ENCODE measurements at regions not wholly inside any gene's neighbourhood (a gene's known extent, or its start where the extent isn't known, plus 50 kb on each side); places are given as distances from the start of the nearest gene placed in this dataset.

DNA sequence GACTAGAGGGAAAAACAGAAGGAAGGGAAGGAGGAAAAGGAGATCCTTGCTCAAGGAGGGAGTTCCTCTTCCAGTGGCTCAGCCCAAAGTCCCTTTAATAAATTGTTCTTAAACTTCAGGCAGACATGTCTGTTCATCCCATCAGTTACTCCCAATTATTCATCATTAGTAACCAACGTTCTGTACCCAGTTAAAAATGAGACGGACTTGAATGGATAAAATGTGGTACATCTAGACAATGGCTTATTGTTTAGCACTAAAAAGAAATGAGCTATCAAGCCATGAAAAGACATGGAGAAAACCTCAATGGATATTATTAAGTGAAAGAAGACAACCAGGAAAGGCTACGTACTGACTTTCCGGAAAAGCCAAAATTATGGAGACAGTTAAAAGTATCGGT, 50.8 kb upstream of the ACSL3 start:
- TF ChIP-seq, protein P1, sequence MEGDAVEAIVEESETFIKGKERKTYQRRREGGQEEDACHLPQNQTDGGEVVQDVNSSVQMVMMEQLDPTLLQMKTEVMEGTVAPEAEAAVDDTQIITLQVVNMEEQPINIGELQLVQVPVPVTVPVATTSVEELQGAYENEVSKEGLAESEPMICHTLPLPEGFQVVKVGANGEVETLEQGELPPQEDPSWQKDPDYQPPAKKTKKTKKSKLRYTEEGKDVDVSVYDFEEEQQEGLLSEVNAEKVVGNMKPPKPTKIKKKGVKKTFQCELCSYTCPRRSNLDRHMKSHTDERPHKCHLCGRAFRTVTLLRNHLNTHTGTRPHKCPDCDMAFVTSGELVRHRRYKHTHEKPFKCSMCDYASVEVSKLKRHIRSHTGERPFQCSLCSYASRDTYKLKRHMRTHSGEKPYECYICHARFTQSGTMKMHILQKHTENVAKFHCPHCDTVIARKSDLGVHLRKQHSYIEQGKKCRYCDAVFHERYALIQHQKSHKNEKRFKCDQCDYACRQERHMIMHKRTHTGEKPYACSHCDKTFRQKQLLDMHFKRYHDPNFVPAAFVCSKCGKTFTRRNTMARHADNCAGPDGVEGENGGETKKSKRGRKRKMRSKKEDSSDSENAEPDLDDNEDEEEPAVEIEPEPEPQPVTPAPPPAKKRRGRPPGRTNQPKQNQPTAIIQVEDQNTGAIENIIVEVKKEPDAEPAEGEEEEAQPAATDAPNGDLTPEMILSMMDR (conservative IDR thresholded peaks at IDR 0.05; ENCODE audit: low read length) = no peak
- TF ChIP-seq EZH2phosphoT487 (IDR thresholded peaks at IDR 0.05; ENCODE audit: borderline replicate concordance, low read depth, low read length) = no peak
